Gastroesophageal sphincter (tissue), 4 donors: ENCODE measurements at regions not wholly inside any gene's neighbourhood (a gene's known extent, or its start where the extent isn't known, plus 50 kb on each side); places are given as distances from the start of the nearest gene placed in this dataset.

Experiments used
- ATAC-seq: fragments of 150-250 bp; one replicate; pipeline ENCODE4 v1.9.1; 2016; ENCODE audit warnings: mild to moderate bottlenecking, moderate library complexity
- H3K27ac ChIP-seq, 4 donors: fragments of 200-600 bp; sonication (generic) in 3 of 4; 1 replicate in 3 of 4; 2 replicates in 1 of 4; pipeline ENCODE4 v1.5.1; 2016 to 2019
- H3K27me3 ChIP-seq: fragments of 200-600 bp; sonication (generic); one replicate; pipeline ENCODE4 v1.5.1; 2019
- H3K36me3 ChIP-seq, 2 donors: fragments of 200-600 bp; sonication (generic); one replicate each; pipeline ENCODE4 v1.5.1; 2019; ENCODE audit warnings: control low read depth in 1 of 2
- H3K4me1 ChIP-seq, 3 donors: fragments of 200-600 bp; sonication (generic); 1 replicate in 2 of 3; 2 replicates in 1 of 3; pipeline ENCODE4 v1.5.1; 2016 to 2019; ENCODE audit warnings: control low read depth in 2 of 3
- H3K4me3 ChIP-seq, 2 donors: fragments of 200-600 bp; sonication (generic); one replicate each; pipeline ENCODE4 v1.5.1; 2019; ENCODE audit warnings: mild to moderate bottlenecking in 1 of 2, moderate library complexity in 1 of 2
- H3K9me3 ChIP-seq, 3 donors: fragments of 200-600 bp; sonication (generic); one replicate each; pipeline ENCODE4 v1.5.1; 2017 to 2019; ENCODE audit warnings: control low read depth in 2 of 3
- CTCF ChIP-seq, 4 experiments: fragments of 200-600 bp in 2 of 4; fragments of 450-650 bp in 2 of 4; sonication (generic) in 1 of 4; IDR thresholded peaks; one replicate each; pipeline ENCODE4 v1.5.1; 2017 to 2019; ENCODE audit warnings: antibody characterized with exemption in 4 of 4, mild to moderate bottlenecking in 2 of 4, moderate library complexity in 2 of 4
- EP300 ChIP-seq: sonication (generic); formaldehyde crosslinking; IDR thresholded peaks from one replicate; pipeline ENCODE4 v1.6.1; 2017; ENCODE audit warnings: antibody characterized with exemption, mild to moderate bottlenecking
- POLR2A ChIP-seq, 2 donors: fragments of 450-650 bp; IDR thresholded peaks; one replicate each; pipeline ENCODE4 v1.6.1; 2017; ENCODE audit warnings: antibody characterized with exemption in 2 of 2, mild to moderate bottlenecking in 2 of 2, moderate library complexity in 1 of 2
- POLR2AphosphoS5 ChIP-seq: sonication (generic); formaldehyde crosslinking; IDR thresholded peaks from one replicate; pipeline ENCODE4 v1.6.1; 2017; ENCODE audit warnings: antibody characterized with exemption
- WGBS, 2 donors: methylation state at CpG; one replicate each; pipeline ENCODE4 v1.1.5; 2018; ENCODE audit warnings: low coverage in 1 of 2; 5-methylcytosine and 5-hydroxymethylcytosine counted together

GRCh38 chr6:90870561-90870960, 283.7 kb upstream of the MAP3K7 start:
- no peak for TF ChIP-seq EP300
- Histone ChIP-seq H3K9me3 (no peaks in the 10 kb centered on the region), H3K27me3 (no peaks in the 10 kb centered on the region), H3K27ac (no peak overlapping the region), H3K36me3 (no peaks in the 10 kb centered on the region), H3K4me3 (no peak overlapping the region), H3K4me1 (no peaks in the 10 kb centered on the region)
- ATAC-seq: no peak
- WGBS, 2 donors: 80% methylated on average over 1 of the region's 1 CpG; no CpG with 5 or more reads in 1 of the 2 donors

DNA sequence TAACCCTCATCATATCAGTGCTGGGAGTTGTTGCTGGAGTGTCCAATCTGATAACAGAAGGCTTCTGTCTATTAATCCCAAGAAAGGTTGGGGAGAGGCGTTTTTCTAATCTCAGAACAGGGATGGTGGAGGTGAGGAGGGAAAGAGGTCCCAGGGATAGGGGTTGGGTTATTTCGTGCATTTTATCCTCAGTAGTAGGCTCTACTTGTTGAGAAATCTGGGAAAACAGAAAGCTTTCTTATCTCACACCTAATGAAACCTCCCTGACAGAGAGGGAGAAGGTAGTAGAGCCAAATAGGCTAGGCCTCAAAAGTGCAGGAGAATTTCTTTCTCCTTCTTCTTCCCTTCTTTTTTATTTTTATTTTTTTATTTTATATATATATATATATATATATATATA, 281.8 kb upstream of the MAP3K7 start:
- no peak overlapping the region for H3K27ac ChIP-seq
- no peaks in the 10 kb centered on the region for H3K27me3 ChIP-seq
- TF ChIP-seq EP300 (no peak), POLR2AphosphoS5 (no peak), CTCF (IDR thresholded peaks at IDR 0.05) (no peak), POLR2A (IDR thresholded peaks at IDR 0.05) (no peak)
- no peaks in the 10 kb centered on the region for H3K9me3 ChIP-seq
- H3K4me1 ChIP-seq: no peaks in the 10 kb centered on the region
- H3K4me3 ChIP-seq: no peak overlapping the region
- no peak for ATAC-seq
- no peaks in the 10 kb centered on the region for H3K36me3 ChIP-seq
- 50 to 75% methylated on average over 1 to 2 of the region's 2 CpGs for WGBS, 2 donors

GRCh38 chr6:90868256-90868655, 281.4 kb upstream of the MAP3K7 start:
- H3K27me3 ChIP-seq: no peaks in the 10 kb centered on the region
- 89 to 92% methylated on average over 1 of the region's 1 CpG for WGBS, 2 donors

GRCh38 chr6:90865513-90865912, 278.6 kb upstream of the MAP3K7 start:
- no peaks in the 10 kb centered on the region for H3K9me3 ChIP-seq
- TF ChIP-seq POLR2AphosphoS5: no peak
- TF ChIP-seq POLR2A (IDR thresholded peaks at IDR 0.05): no peak

More at GRCh38 chr6:90868256-90868655, 281.4 kb upstream of the MAP3K7 start:
- no peak for TF ChIP-seq POLR2A (IDR thresholded peaks at IDR 0.05)
- TF ChIP-seq POLR2AphosphoS5: no peak
- no peak for TF ChIP-seq CTCF (IDR thresholded peaks at IDR 0.05)
- no peak for TF ChIP-seq EP300
- Histone ChIP-seq H3K36me3 (no peaks in the 10 kb centered on the region), H3K9me3 (no peaks in the 10 kb centered on the region), H3K4me3 (no peak overlapping the region), H3K4me1 (no peaks in the 10 kb centered on the region), H3K27ac (no peak overlapping the region)
- no peak for ATAC-seq

GRCh38 chr6:90863043-90863442, 276.2 kb upstream of the MAP3K7 start:
- no peak for ATAC-seq
- 64 to 80% methylated on average over 1 of the region's 1 CpG for WGBS, 2 donors
- Histone ChIP-seq H3K27me3 (no peaks in the 10 kb centered on the region), H3K36me3 (no peaks in the 10 kb centered on the region), H3K9me3 (no peaks in the 10 kb centered on the region), H3K4me1 (peaks cover 0 to 6% (median 0%) of the 10 kb centered on the region in 3 donors), H3K4me3 (no peak overlapping the region), H3K27ac (no peak overlapping the region)
- no peak for TF ChIP-seq POLR2A (IDR thresholded peaks at IDR 0.05)
- TF ChIP-seq CTCF (IDR thresholded peaks at IDR 0.05): no peak
- no peak for TF ChIP-seq POLR2AphosphoS5
- TF ChIP-seq EP300: no peak

More at GRCh38 chr6:90865513-90865912, 278.6 kb upstream of the MAP3K7 start:
- WGBS, 2 donors: 89 to 91% methylated on average over 2 to 3 of the region's 3 CpGs
- Histone ChIP-seq H3K4me3 (no peak overlapping the region), H3K27me3 (no peaks in the 10 kb centered on the region), H3K4me1 (no peaks in the 10 kb centered on the region), H3K27ac (no peak overlapping the region), H3K36me3 (no peaks in the 10 kb centered on the region)
- no peak for ATAC-seq

- TF ChIP-seq CTCF (IDR thresholded peaks at IDR 0.05) (no peak), EP300 (no peak), POLR2AphosphoS5 (no peak), POLR2A (IDR thresholded peaks at IDR 0.05) (no peak)
- Histone ChIP-seq H3K27ac (no peak overlapping the region), H3K36me3 (no peaks in the 10 kb centered on the region), H3K4me1 (peaks cover 0 to 6% (median 0%) of the 10 kb centered on the region in 3 donors), H3K9me3 (no peaks in the 10 kb centered on the region), H3K27me3 (no peaks in the 10 kb centered on the region), H3K4me3 (no peak overlapping the region)
- ATAC-seq: no peak
- 81 to 93% methylated on average over 3 to 4 of the region's 5 CpGs for WGBS, 2 donors
These were observed 274.1 kb upstream of the MAP3K7 start for GRCh38 chr6:90860822-90861601.
